K562 (cell line): ENCODE measurements at regions not wholly inside any gene's neighbourhood (a gene's known extent, or its start where the extent isn't known, plus 50 kb on each side); places are given as distances from the start of the nearest gene placed in this dataset.

Source experiments
- CEBPB ChIP-seq: fragments of 450-650 bp; IDR thresholded peaks from 2 replicates; pipeline ENCODE4 v1.6.1; 2016; ENCODE audit warnings: missing genetic modification characterization, missing compliant biosample characterization
- FOXO4 ChIP-seq: fragments of 450-650 bp; formaldehyde crosslinking; IDR thresholded peaks from 2 replicates; pipeline ENCODE4 v1.4.0; 2020; ENCODE audit warnings: mild to moderate bottlenecking, moderate library complexity
- MAX ChIP-seq: sonication (generic); formaldehyde crosslinking; IDR thresholded peaks from 2 replicates; pipeline ENCODE4 v1.9.0; 2022; ENCODE audit warnings: mild to moderate bottlenecking, missing genetic modification reagents
- NR3C1 ChIP-seq: sonication (generic); formaldehyde crosslinking; IDR thresholded peaks from 2 replicates; pipeline ENCODE4 v1.8.1; 2022; ENCODE audit warnings: missing genetic modification reagents
- POLR2AphosphoS5 ChIP-seq: IDR thresholded peaks from 2 replicates; pipeline ENCODE4 v1.6.1; 2011; ENCODE audit warnings: mild to moderate bottlenecking, low read depth, low read length, moderate library complexity; ENCODE audit not compliant: control insufficient read depth, insufficient read depth
- SREBF2 ChIP-seq: sonication (generic); formaldehyde crosslinking; IDR thresholded peaks from 2 replicates; pipeline ENCODE4 v1.4.0; 2020; ENCODE audit warnings: mild to moderate bottlenecking, missing genetic modification reagents
- SRSF3 ChIP-seq: fragments of 200-400 bp; formaldehyde crosslinking; IDR thresholded peaks from 2 replicates; pipeline ENCODE4 v1.6.1; 2016; ENCODE audit warnings: mild to moderate bottlenecking, low read length, moderate library complexity; ENCODE audit not compliant: insufficient read depth
- TRIM28 ChIP-seq: fragments of 450-650 bp; IDR thresholded peaks from 2 replicates; pipeline ENCODE4 v1.6.1; 2017
- ZNF644 ChIP-seq: fragments of 200-800 bp; sonication (Bioruptor generic); IDR thresholded peaks from 2 replicates; pipeline ENCODE4 v1.6.1; 2016; ENCODE audit warnings: low read depth, missing genetic modification characterization, missing compliant biosample characterization
- ZSCAN29 ChIP-seq: fragments of 450-650 bp; IDR thresholded peaks from 2 replicates; pipeline ENCODE4 v1.6.1; 2017
- TF ChIP-seq, protein P1 (sequence below), 3 experiments: IDR thresholded peaks in 2 of 3; conservative IDR thresholded peaks in 1 of 3; 2 replicates each; pipeline ENCODE4 v1.5.1; 2011 to 2012; ENCODE audit warnings: low read length in 3 of 3, mild to moderate bottlenecking in 3 of 3, control low read depth in 2 of 3, improper control_type of control experiment in 1 of 3, inconsistent platforms in 1 of 3, low read depth in 1 of 3, mixed read lengths in 1 of 3, moderate library complexity in 1 of 3; ENCODE audit not compliant: insufficient read depth in 2 of 3

- TF ChIP-seq, protein P1, sequence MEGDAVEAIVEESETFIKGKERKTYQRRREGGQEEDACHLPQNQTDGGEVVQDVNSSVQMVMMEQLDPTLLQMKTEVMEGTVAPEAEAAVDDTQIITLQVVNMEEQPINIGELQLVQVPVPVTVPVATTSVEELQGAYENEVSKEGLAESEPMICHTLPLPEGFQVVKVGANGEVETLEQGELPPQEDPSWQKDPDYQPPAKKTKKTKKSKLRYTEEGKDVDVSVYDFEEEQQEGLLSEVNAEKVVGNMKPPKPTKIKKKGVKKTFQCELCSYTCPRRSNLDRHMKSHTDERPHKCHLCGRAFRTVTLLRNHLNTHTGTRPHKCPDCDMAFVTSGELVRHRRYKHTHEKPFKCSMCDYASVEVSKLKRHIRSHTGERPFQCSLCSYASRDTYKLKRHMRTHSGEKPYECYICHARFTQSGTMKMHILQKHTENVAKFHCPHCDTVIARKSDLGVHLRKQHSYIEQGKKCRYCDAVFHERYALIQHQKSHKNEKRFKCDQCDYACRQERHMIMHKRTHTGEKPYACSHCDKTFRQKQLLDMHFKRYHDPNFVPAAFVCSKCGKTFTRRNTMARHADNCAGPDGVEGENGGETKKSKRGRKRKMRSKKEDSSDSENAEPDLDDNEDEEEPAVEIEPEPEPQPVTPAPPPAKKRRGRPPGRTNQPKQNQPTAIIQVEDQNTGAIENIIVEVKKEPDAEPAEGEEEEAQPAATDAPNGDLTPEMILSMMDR (IDR thresholded peaks at IDR 0.05 in 2 of 3, conservative IDR thresholded peaks at IDR 0.05 in 1 of 3; ENCODE audit: insufficient read depth in 2 of 3, low read depth in 1 of 3, low read length in 3 of 3): no peak
- TF ChIP-seq ZSCAN29: no peak
- no peak for TF ChIP-seq CEBPB (tag)
- TF ChIP-seq SRSF3: no peak
- no peak for TF ChIP-seq ZNF644
- no peak for TF ChIP-seq NR3C1 (CRISPR knock-in tag)
- TF ChIP-seq FOXO4 (CRISPR knock-in tag): no peak
- TF ChIP-seq POLR2AphosphoS5: no peak
- no peak for TF ChIP-seq MAX (CRISPR knock-in tag)
- TF ChIP-seq TRIM28: no peak
- TF ChIP-seq SREBF2: no peak
These were observed 249.7 kb upstream of the AVPR1A start for GRCh38 chr12:63400718-63401117.
